Amniotic epithelial cell (primary cell): ENCODE measurements at regions not wholly inside any gene's neighbourhood (a gene's known extent, or its start where the extent isn't known, plus 50 kb on each side); places are given as distances from the start of the nearest gene placed in this dataset.

Source experiments
- DNase-seq: peaks from one replicate; pipeline ENCODE4 v3.0.0-alpha.2; 2010; ENCODE audit warnings: low read depth

DNA sequence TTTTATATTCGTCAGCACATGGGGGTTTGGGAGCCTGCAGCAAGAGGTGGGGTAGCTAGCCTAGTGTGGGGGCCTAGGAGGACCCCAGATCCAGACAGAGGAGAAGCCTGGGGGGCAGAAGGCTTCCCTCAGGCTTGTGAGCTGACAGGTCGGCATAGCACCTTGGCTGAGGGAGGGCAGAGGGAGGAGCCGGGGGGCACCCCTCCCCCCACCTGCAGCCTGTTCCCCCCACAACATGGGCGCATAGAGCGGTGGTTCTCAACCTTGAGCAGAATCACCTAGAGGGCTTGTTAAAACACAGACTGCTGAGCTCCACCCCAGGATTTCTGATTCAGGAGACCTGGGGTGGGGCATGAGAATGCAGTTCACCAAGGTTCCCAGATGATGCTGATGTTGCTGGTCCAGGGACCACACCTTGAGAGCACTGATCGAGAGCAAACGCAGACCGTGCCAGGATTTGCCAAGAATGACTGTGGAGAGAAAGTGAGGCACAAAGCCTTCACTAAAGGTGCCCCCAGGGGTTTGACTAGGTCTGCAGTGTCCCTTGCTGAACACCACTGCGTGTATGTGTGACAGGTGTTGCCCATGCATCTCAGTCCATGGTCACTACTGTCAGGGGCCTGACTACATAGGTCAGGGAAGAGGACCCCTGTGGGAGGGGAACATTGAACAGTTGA, 163.3 kb downstream of the MACROH2A1 start:
- DNase-seq = no peak

- no peak for DNase-seq
Measured at GRCh38 chr5:135234666-135235401, 164.2 kb downstream of the MACROH2A1 start.

- no peak for DNase-seq
Measured at GRCh38 chr5:135234242-135234641, 164.8 kb downstream of the MACROH2A1 start.

DNA sequence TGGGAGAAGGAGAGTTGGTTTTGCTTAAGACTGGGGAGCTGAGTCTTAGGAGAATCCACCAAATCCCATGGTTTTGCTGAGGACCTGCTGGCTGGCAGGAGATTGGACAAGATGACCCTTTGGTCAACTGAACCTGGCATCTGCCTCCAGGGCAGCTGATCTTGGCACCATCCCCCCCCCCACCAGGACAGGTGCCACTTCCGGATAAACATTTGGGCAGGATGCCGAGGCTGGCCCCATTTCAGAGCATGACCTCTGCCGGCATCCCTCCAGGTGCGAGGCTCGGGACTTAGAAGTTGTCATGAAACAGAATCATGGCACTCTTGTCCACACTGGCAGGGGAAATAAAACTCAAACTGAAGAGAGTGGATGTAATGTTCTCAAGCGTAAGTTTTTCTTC, 165.6 kb downstream of the MACROH2A1 start:
- DNase-seq = no peak

DNA sequence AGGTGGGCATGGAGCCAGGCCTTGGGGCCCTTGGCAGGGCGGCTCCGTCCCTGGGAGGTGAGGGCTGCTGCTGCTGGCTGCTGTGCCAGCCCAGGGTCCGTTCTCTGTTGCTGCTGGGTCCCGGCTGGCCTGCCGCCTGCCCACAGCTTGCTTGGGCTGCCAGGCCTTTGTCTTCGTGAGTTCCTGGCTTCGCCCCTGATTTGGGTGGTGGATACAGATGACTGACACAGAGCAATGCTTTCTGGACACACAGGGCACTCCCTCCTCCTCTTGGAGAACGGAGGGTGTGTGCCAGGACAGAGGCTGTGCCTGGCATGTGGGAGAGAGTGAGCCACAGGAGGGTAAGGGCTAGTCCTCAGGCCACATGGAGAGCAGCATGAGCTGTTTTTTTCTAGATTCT, 166.1 kb downstream of the MACROH2A1 start:
- no peak for DNase-seq

DNA sequence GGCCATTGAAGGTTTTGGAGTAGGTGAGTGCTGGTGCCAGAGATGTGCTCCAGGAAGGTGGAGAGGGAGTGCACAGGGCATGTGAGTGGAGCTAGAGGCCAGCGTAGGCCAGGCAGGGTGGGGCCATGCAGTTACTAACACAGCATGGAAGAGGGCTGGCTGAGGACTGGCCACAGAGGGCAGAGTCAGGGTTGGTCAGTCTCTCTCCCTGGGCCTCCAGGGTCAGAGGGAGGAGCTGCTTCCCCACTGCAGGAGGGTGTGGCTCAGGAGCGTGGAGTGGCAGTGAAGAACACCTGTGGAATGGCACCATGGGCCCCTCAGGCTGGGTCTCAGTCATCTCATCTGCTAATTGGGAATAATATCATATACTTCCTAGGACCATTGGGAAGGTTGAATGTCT, 167.7 kb downstream of the MACROH2A1 start:
- DNase-seq = no peak

- DNase-seq = peak; percentile 92
Measured at GRCh38 chr5:135230251-135230925, 168.6 kb downstream of the MACROH2A1 start.

DNA sequence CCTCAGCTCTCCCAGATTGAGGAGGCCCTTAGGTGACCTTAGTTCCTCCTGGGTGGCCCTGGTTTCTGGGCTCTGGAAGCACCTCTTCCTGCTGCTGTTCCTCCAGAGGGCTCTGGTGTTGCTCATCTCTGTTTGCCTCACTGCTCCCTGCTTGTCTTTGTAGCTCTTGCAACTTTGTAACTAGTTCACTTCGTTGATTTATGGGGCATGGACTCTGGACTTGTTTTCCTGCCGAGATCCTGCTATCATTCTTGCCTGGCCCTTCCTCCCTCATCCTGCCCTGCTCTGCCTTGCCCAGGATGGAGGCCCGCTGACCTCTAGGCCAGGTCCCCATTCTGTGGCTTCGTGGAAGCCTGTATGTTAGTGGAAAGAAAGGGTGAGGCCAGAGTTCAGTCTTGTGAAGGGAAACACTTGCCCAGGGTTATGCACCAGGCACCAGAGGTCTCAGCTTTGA, 169.3 kb downstream of the MACROH2A1 start:
- peak; percentile 65 for DNase-seq

- DNase-seq = no peak
Measured at GRCh38 chr5:135229122-135229521, 169.9 kb downstream of the MACROH2A1 start.

GRCh38 chr5:135228222-135228621, 170.8 kb downstream of the MACROH2A1 start:
- no peak for DNase-seq

DNA sequence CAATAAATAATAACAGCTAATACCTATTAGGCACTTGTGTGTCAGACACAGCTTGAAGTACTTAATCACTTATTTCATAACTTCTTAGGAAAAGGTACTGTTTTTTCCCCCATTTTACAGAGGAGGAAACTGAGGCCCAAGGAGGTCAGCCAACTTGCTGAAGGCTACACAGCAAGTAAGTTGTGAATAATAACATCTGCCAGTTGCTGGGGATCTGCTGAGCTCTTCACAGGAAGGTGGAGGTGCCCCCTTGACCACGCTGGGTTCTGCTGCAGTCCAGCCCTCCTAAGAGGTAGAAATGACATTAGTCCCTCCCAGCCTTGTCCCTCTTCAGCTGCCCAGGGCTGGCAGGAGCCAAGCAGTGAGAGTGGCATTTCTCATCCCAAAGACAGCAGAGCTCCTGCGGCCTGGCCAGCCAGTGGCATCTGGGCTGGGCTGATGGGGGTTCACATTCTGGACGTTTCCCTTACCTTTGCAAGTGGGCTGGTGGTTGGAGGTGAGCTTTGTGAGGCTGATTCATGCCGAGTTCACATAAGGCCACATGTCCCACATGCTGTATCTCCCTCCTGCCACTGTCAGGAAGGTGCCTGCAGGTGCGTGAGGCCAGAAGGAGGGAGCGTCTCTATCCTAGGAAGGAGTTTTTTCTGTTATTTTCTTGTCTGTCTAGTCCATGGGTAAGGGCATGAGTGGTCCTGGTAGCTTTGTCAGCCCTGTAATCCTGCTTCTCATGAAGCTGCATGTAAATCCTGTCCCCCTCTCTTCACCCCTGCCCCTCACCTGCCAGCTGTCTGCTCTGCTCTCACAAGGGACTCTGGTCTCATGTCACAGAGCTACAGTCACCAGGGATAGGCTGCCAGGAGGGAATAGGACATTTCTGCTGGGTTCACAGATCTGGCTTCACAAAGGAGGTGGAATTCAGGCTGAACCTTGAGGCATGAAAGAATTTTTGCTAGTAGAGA, 171.7 kb downstream of the MACROH2A1 start:
- no peak for DNase-seq

DNA sequence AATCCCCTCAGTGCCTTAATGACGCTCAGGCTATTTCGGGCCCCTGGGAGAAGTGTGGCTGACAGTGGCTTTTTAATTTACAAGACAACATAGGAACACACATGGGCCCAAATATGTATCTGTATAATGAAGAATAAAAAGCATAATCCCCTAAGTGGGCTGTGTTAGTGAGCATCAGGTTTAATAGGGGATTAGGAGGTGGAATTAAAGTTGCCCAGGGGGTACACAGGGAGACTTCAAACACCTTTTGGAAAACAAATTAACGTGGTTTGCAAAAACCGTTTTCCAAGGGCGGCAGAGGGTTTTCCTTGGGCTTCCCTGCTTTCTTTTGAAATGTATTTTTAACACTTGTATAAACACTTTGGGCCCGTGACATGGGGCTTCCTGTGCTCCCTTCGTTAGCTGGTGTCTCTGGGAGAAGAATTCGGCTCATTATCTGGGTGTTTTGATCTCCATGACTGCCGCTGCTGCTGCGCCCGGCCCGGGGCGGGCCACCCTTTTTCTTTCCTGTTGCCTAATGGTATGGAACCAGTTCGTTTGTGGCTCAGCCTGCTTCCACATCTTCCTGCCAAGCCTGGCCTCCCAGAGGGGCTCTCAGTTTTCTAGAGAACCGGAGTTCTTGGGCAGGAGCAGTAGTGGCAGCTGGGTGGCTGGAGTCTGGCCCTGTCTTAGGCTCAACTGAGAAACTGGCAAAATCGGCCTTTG, 173.0 kb downstream of the MACROH2A1 start:
- no peak for DNase-seq

DNA sequence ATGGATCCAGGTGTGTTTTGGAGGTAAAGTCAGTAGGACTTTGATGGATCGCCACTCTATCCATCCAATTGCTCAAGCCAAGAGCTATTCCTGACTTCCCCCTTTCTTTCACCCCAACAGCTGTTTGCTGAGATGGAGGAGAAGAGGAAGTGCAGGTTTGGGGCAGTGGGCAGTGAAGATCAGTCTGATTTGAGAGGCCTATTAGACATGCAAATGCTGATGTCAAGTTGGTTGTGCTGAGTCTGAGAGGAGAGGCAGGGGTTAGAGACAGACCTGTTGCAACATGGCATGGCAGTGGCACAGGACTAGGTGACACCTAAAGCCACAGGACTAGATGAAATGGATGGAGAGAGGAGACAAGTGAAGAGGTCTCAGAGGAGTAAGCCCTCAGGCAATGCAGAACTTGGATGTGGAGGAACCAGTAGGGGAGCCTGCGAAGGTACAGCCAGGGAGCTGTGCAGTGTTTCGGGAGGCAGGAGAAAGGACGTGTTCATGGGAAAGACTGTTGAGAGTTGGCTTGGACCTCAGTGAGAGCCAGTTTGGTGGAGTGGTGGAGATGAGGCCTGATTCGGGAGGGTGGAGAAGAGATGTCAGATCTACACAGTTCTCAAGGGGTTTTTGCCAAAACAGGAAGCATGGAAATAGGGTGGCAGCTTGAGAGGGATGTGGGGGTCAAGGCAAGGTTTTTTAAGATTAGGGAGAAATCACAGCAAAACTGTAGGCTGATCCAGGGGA, 175.0 kb downstream of the MACROH2A1 start:
- DNase-seq = no peak

GRCh38 chr5:135223404-135223803, 175.6 kb downstream of the MACROH2A1 start:
- no peak for DNase-seq

DNA sequence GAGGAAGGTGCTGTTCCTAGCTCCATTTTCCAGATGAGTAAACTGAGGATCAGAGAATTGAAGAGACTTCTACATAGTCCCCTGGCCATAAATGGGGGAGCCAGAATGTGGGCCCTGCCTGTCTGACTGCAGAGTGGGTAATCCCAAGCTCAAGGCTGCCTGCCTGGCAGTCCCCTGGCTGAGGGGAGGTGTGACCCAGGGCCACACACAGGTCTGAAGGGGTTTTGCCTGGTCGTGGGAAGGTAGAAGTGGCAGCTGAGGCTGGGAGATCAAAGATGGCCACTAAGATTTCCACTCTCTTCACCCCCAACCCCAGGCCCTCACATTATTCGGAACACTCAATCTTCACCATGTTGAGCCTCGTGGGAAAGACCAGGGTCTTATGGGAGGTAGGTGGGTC, 176.3 kb downstream of the MACROH2A1 start:
- DNase-seq = no peak

- DNase-seq = no peak
Measured at GRCh38 chr5:135222171-135222681, 176.8 kb downstream of the MACROH2A1 start.

DNA sequence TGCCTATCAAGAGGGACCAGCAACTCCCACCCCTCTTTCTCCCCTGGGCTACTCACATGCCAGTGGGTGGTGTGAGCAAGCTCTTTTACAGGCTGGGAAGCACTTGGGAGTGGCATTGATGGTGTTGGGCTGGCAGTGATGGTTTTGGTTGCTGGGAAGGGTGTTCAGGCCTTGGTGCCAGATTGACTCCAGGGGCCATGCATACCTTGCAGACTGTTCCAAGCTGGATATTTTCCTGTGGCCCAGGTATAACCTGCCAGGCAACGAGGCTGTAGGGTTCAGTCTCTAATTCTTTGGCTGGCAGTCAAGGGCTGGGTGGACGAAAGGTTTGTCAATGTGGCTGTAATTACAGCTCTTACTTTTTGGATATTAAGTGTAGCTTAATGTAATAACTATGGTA, 177.3 kb downstream of the MACROH2A1 start:
- DNase-seq = no peak

- DNase-seq = peak; percentile 45
Measured at GRCh38 chr5:135221187-135221473, 177.9 kb downstream of the MACROH2A1 start.

GRCh38 chr5:135220394-135221186, 178.4 kb downstream of the MACROH2A1 start:
- no peak for DNase-seq

DNA sequence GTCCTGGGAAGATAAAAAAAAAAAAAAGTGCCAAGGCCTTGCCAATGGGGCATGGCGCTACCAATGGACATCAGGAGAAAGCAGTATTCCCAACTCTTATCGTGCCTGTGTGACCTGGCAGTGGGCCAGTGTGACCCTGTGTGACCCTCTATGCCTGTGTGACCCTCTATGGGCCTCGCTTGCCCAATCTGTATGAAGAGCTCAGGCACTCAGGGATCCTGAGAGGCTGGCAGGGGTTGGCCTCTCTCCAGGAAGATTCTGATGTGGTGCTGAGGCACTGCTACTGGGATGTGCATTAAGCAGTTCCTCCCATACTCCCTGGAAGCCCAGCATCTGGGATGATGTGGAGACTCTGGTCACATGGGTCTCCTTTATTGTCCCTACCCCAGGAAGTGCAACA, 179.2 kb downstream of the MACROH2A1 start:
- no peak for DNase-seq
